ENCODE measurements at regions not wholly inside any gene's neighbourhood (a gene's known extent, or its start where the extent isn't known, plus 50 kb on each side); places are given as distances from the start of the nearest gene placed in this dataset.

- no peaks in the 10 kb centered on the region for H3K9me3 ChIP-seq
- H3K27me3 ChIP-seq = no peaks in the 10 kb centered on the region
- H3K4me3 ChIP-seq = no peak overlapping the region
- no peak overlapping the region for H3K27ac ChIP-seq
- no peaks in the 10 kb centered on the region for H3K4me1 ChIP-seq (ENCODE audit: insufficient read depth)
- H3K36me3 ChIP-seq = no peaks in the 10 kb centered on the region
- DNase-seq = no peak
- no peak for TF ChIP-seq EP300 (IDR thresholded peaks at IDR 0.05)
- TF ChIP-seq CTCF (IDR thresholded peaks at IDR 0.05) = no peak
- no peak for TF ChIP-seq POLR2A (IDR thresholded peaks at IDR 0.05)
- WGBS, 3 donors = 13 to 43% (median 16%) methylated on average over 7 of the region's 7 CpGs
- intact Hi-C loops (cut with DNase I) = no loop called here
These were observed 159.0 kb upstream of the KCNH8 start for GRCh38 chr3:18989237-18989795.

GRCh38 chr3:18988614-18989229 lies 159.6 kb upstream of the KCNH8 start:
- intact Hi-C loops (cut with DNase I) = no loop called here
- Histone ChIP-seq H3K9me3 (no peaks in the 10 kb centered on the region), H3K27ac (no peak overlapping the region), H3K27me3 (no peaks in the 10 kb centered on the region), H3K36me3 (no peaks in the 10 kb centered on the region), H3K4me3 (no peak overlapping the region), H3K4me1 (ENCODE audit: insufficient read depth) (no peaks in the 10 kb centered on the region)
- TF ChIP-seq POLR2A (IDR thresholded peaks at IDR 0.05) = no peak
- peak in 1 of 3 donors; percentile 17 for TF ChIP-seq CTCF (IDR thresholded peaks at IDR 0.05)
- TF ChIP-seq EP300 (IDR thresholded peaks at IDR 0.05) = no peak
- WGBS, 3 donors = 0 to 3% (median 0%) methylated on average over 4 of the region's 4 CpGs
- no peak for DNase-seq

DNA sequence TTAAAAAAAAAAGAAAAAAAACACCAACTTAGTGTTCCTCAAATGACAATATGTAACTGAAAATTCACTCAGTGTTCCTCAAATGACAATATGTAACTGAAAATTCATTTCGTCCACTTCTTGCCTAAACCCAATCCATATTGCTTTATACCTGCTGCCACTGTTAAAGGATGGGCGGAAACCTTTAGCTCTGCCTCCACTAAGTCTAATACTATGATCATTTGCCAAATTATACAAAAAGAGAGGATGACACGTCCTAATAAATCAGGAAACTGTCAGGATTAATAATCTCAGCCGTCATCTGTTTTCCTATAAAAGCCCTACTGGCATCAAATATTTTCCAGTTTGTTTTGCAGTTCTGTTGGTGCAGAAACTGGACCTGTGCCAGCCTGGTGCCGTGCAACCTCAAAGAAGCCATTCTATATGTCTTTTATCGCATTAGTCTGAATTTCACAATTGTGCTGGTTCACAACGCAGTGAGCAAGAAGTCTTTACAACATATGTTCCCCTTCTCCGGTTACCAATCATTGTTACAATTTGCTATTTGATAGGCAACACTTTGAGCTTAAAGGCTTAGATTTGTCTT lies 160.4 kb upstream of the KCNH8 start:
- TF ChIP-seq POLR2A (IDR thresholded peaks at IDR 0.05) (no peak), CTCF (IDR thresholded peaks at IDR 0.05) (no peak), EP300 (IDR thresholded peaks at IDR 0.05) (no peak)
- Histone ChIP-seq H3K27ac (no peak overlapping the region), H3K9me3 (no peaks in the 10 kb centered on the region), H3K27me3 (no peaks in the 10 kb centered on the region), H3K4me3 (no peak overlapping the region), H3K36me3 (no peaks in the 10 kb centered on the region), H3K4me1 (ENCODE audit: insufficient read depth) (no peaks in the 10 kb centered on the region)
- 53 to 69% (median 57%) methylated on average over 8 of the region's 8 CpGs for WGBS, 3 donors
- no peak for DNase-seq
- intact Hi-C loops (cut with DNase I) = no loop called here

DNA sequence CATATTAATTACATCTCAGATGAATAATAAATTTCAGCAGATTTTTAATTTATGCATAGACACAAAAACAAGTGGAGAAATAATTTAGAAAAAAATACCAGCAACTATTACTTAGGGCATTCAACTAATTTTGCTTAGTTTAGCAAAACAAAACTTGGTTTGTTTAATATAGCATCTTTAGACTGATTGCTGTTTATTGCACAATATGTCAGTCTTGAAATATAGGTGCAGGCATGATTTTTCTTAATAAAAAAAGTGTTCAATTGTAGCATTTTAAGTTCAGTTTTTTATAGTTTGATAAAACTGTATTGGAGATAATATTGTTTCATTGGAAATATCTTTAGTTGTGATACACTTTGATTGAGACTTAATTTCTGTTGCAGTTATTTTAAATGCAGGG lies 161.2 kb upstream of the KCNH8 start:
- no peak overlapping the region for H3K27ac ChIP-seq
- no peak for DNase-seq
- intact Hi-C loops (cut with DNase I) = no loop called here
- no peaks in the 10 kb centered on the region for H3K27me3 ChIP-seq
- H3K9me3 ChIP-seq = no peaks in the 10 kb centered on the region
- H3K4me1 ChIP-seq (ENCODE audit: insufficient read depth) = no peaks in the 10 kb centered on the region
- H3K36me3 ChIP-seq = no peaks in the 10 kb centered on the region
- no peak for TF ChIP-seq CTCF (IDR thresholded peaks at IDR 0.05)
- no peak for TF ChIP-seq EP300 (IDR thresholded peaks at IDR 0.05)
- TF ChIP-seq POLR2A (IDR thresholded peaks at IDR 0.05) = no peak
- H3K4me3 ChIP-seq = no peak overlapping the region

Measured in ovary (tissue), 7 donors.